CD14-positive monocyte (primary cell): ENCODE measurements at regions not wholly inside any gene's neighbourhood (a gene's known extent, or its start where the extent isn't known, plus 50 kb on each side); places are given as distances from the start of the nearest gene placed in this dataset.

Experiments
- DNase-seq, 3 donors: peaks; one replicate each; pipeline ENCODE4 v3.0.0-alpha.2; 2011 to 2022
- H2AFZ ChIP-seq: 2 replicates; pipeline ENCODE4 v1.6.0; 2012; ENCODE audit warnings: mild to moderate bottlenecking, low read depth, low read length, inconsistent platforms; ENCODE audit not compliant: insufficient read depth, poor library complexity, severe bottlenecking
- H3K27ac ChIP-seq, 2 donors: 1 replicate in 1 of 2; 2 replicates in 1 of 2; pipeline ENCODE4 v1.5.1; 2012 to 2013; ENCODE audit warnings: low read length in 2 of 2, control low read depth in 1 of 2, inconsistent platforms in 1 of 2, low read depth in 1 of 2, mild to moderate bottlenecking in 1 of 2
- H3K27me3 ChIP-seq, 2 donors: one replicate each; pipeline versions ENCODE4 v1.6.0 to v1.6.1; 2011 to 2013; ENCODE audit warnings: low read length in 2 of 2; ENCODE audit not compliant: control insufficient read depth in 2 of 2, insufficient read depth in 2 of 2
- H3K36me3 ChIP-seq, 2 donors: replicated peaks in 1 of 2; 1 replicate in 1 of 2; 2 replicates in 1 of 2; pipeline versions ENCODE4 v1.5.1 to v1.6.1; 2012 to 2013; ENCODE audit warnings: low read length in 2 of 2, control low read depth in 1 of 2, inconsistent platforms in 1 of 2, mild to moderate bottlenecking in 1 of 2; ENCODE audit not compliant: insufficient read depth in 2 of 2, control insufficient read depth in 1 of 2
- H3K4me1 ChIP-seq, 2 donors: 1 replicate in 1 of 2; 2 replicates in 1 of 2; pipeline versions ENCODE4 v1.5.1 to v1.6.1; 2012 to 2013; ENCODE audit warnings: low read length in 2 of 2, control low read depth in 1 of 2, inconsistent platforms in 1 of 2, mild to moderate bottlenecking in 1 of 2, moderate library complexity in 1 of 2; ENCODE audit not compliant: insufficient read depth in 2 of 2, control insufficient read depth in 1 of 2
- H3K4me2 ChIP-seq: replicated peaks from 2 replicates; pipeline ENCODE3; 2012; ENCODE audit warnings: low read length, moderate library complexity, mild to moderate bottlenecking; ENCODE audit not compliant: poor library complexity, severe bottlenecking; ENCODE audit errors: extremely low read depth
- H3K4me3 ChIP-seq, 3 experiments: fragments of 200-600 bp in 1 of 3; sonication (generic) in 1 of 3; replicated peaks in 1 of 3; 1 replicate in 2 of 3; 2 replicates in 1 of 3; pipeline ENCODE4 v1.5.1; 2011 to 2013; ENCODE audit warnings: low read length in 3 of 3, mild to moderate bottlenecking in 3 of 3, control low read depth in 2 of 3, low read depth in 2 of 3, inconsistent platforms in 1 of 3, moderate library complexity in 1 of 3
- H3K79me2 ChIP-seq: 2 replicates; pipeline ENCODE4 v1.6.0; 2012; ENCODE audit warnings: mild to moderate bottlenecking, control low read depth, inconsistent platforms, low read length, moderate library complexity; ENCODE audit not compliant: insufficient read depth
- H3K9ac ChIP-seq: 2 replicates; pipeline ENCODE4 v1.6.0; 2017; ENCODE audit warnings: low read length, mild to moderate bottlenecking; ENCODE audit not compliant: insufficient read depth, poor library complexity, severe bottlenecking
- H3K9me3 ChIP-seq, 2 donors: replicated peaks in 1 of 2; 1 replicate in 1 of 2; 2 replicates in 1 of 2; pipeline versions ENCODE4 v1.5.1 to v1.6.1; 2012 to 2013; ENCODE audit warnings: low read length in 2 of 2, control low read depth in 1 of 2; ENCODE audit not compliant: control insufficient read depth in 1 of 2, insufficient read depth in 1 of 2
- H4K20me1 ChIP-seq: 2 replicates; pipeline ENCODE4 v1.6.0; 2012; ENCODE audit warnings: mild to moderate bottlenecking, low read length, control low read depth, moderate library complexity; ENCODE audit not compliant: insufficient read depth
- H3K27ac Mint-ChIP-seq, 7 donors: one replicate each; pipeline ENCODE4 v1.8.0; 2020; ENCODE audit warnings: mild to moderate bottlenecking in 7 of 7, mixed read lengths in 7 of 7, moderate library complexity in 6 of 7, inconsistent platforms in 2 of 7
- H3K27me3 Mint-ChIP-seq, 3 donors: one replicate each; pipeline ENCODE4 v1.8.0; 2021 to 2022; ENCODE audit warnings: low read depth in 3 of 3, mild to moderate bottlenecking in 3 of 3, mixed read lengths in 3 of 3, moderate library complexity in 3 of 3, inconsistent platforms in 1 of 3
- H3K36me3 Mint-ChIP-seq, 2 donors: one replicate each; pipeline ENCODE4 v1.8.0; 2020; ENCODE audit warnings: mixed read lengths in 2 of 2, inconsistent platforms in 1 of 2, mild to moderate bottlenecking in 1 of 2
- H3K4me1 Mint-ChIP-seq: one replicate; pipeline ENCODE4 v1.8.0; 2020; ENCODE audit warnings: mild to moderate bottlenecking, mixed read lengths
- H3K4me3 Mint-ChIP-seq, 2 donors: one replicate each; pipeline ENCODE4 v1.8.0; 2020; ENCODE audit warnings: mild to moderate bottlenecking in 2 of 2, mixed read lengths in 2 of 2, moderate library complexity in 1 of 2
- H3K9me3 Mint-ChIP-seq, 7 donors: one replicate each; pipeline ENCODE4 v1.8.0; 2020 to 2022; ENCODE audit warnings: mixed read lengths in 7 of 7, mild to moderate bottlenecking in 6 of 7, moderate library complexity in 6 of 7, inconsistent platforms in 2 of 7
- CTCF ChIP-seq: fragments of 200-600 bp; IDR thresholded peaks from one replicate; pipeline ENCODE4 v1.8.0; 2022; ENCODE audit warnings: antibody characterized with exemption, mild to moderate bottlenecking
- WGBS: methylation state at CpG from one replicate; pipeline ENCODE4 v1.1.5; 2013; ENCODE audit warnings: missing lambda C conversion rate; ENCODE audit not compliant: insufficient coverage; 5-methylcytosine and 5-hydroxymethylcytosine counted together
- intact Hi-C, 2 donors: fragments of 100-400 bp; cut with micrococcal nuclease; formaldehyde crosslinking; loops; one replicate each; pipeline versions ENCODE4 v1.15.0 to v1.15.1; 2023

GRCh38 chr4:135239964-135240363 is 1038.4 kb upstream of the PABPC4L start:
- Histone ChIP-seq H2AFZ (no peak overlapping the region), H3K9ac (no peak overlapping the region), H4K20me1 (no peaks in the 10 kb centered on the region), H3K4me2 (no peak overlapping the region), H3K79me2 (no peaks in the 10 kb centered on the region), H3K36me3 (no peaks in the 10 kb centered on the region), H3K4me3 (no peak overlapping the region), H3K9me3 (no peaks in the 10 kb centered on the region), H3K27me3 (no peaks in the 10 kb centered on the region), H3K4me1 (no peaks in the 10 kb centered on the region), H3K27ac (no peak overlapping the region)
- H3K4me3 Mint-ChIP-seq = no peak overlapping the region
- no peaks in the 10 kb centered on the region for H3K9me3 Mint-ChIP-seq
- intact Hi-C loops = no loop called here
- no peaks in the 10 kb centered on the region for H3K27me3 Mint-ChIP-seq
- WGBS = 40% methylated on average over 1 of the region's 4 CpGs
- H3K27ac Mint-ChIP-seq = no peak overlapping the region
- H3K36me3 Mint-ChIP-seq = no peaks in the 10 kb centered on the region
- no peaks in the 10 kb centered on the region for H3K4me1 Mint-ChIP-seq
- DNase-seq = no peak
- TF ChIP-seq CTCF = no peak

- no CpG with 5 or more reads among the region's 3 CpGs for WGBS
These were observed 1037.4 kb upstream of the PABPC4L start for GRCh38 chr4:135238940-135239339.

More at GRCh38 chr4:135238940-135239339, 1037.4 kb upstream of the PABPC4L start:
- Histone ChIP-seq H3K4me3 (no peak overlapping the region), H3K79me2 (no peaks in the 10 kb centered on the region), H3K4me2 (no peak overlapping the region), H3K9ac (no peak overlapping the region), H4K20me1 (no peaks in the 10 kb centered on the region), H3K27me3 (no peaks in the 10 kb centered on the region), H3K27ac (no peak overlapping the region), H2AFZ (no peak overlapping the region), H3K4me1 (no peaks in the 10 kb centered on the region), H3K9me3 (no peaks in the 10 kb centered on the region), H3K36me3 (no peaks in the 10 kb centered on the region)
- Mint-ChIP-seq H3K36me3 (no peaks in the 10 kb centered on the region), H3K4me3 (no peak overlapping the region), H3K9me3 (no peaks in the 10 kb centered on the region), H3K27me3 (no peaks in the 10 kb centered on the region), H3K4me1 (no peaks in the 10 kb centered on the region), H3K27ac (no peak overlapping the region)
- no peak for TF ChIP-seq CTCF
- no peak for DNase-seq
- intact Hi-C loops = no loop called here
